ENCODE measurements at regions not wholly inside any gene's neighbourhood (a gene's known extent, or its start where the extent isn't known, plus 50 kb on each side); places are given as distances from the start of the nearest gene placed in this dataset.
A peak's percentile ranks its signal among the peaks of the same experiment; 100 is the strongest.

DNA sequence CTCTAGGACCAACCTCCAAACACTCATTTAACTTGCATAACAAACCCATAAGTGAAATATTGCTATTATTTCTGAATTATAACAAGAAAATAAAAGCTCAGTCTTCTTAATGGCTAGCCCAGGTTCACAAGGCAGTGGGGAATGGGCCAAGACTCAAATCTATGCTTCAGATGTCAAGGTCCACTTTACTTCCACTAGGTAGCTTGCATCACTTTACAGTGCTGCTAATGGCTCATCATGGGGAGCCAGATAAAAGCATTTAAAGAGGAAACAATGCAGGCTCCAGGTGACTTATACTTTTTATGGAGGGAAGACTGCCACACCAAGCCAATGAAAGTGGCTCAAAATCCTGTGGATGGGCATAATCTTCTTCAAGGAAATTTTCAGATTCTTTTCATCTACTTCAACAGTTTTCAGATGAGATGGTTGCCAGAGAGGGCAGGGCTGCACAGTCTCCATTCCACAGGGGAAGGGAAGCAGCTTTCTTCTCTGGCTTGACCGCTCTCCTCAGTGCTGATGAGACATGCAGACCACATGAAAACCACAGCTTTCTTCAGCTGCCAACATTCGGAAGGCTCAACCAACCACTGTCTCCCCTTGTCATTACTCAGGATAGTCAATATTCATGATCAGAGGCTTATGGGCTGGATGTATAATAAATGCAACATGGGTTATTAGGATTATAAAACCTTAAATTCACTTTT is 361.9 kb upstream of the MEX3C start:
- TF ChIP-seq, protein P1, sequence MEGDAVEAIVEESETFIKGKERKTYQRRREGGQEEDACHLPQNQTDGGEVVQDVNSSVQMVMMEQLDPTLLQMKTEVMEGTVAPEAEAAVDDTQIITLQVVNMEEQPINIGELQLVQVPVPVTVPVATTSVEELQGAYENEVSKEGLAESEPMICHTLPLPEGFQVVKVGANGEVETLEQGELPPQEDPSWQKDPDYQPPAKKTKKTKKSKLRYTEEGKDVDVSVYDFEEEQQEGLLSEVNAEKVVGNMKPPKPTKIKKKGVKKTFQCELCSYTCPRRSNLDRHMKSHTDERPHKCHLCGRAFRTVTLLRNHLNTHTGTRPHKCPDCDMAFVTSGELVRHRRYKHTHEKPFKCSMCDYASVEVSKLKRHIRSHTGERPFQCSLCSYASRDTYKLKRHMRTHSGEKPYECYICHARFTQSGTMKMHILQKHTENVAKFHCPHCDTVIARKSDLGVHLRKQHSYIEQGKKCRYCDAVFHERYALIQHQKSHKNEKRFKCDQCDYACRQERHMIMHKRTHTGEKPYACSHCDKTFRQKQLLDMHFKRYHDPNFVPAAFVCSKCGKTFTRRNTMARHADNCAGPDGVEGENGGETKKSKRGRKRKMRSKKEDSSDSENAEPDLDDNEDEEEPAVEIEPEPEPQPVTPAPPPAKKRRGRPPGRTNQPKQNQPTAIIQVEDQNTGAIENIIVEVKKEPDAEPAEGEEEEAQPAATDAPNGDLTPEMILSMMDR (IDR thresholded peaks at IDR 0.05; ENCODE audit: low read depth, low read length) = no peak
- Histone ChIP-seq H3K27me3 (no peaks in the 10 kb centered on the region), H3K4me1 (ENCODE audit: low read depth) (no peaks in the 10 kb centered on the region), H3K27ac (no peak overlapping the region), H3K9me3 (ENCODE audit: low read depth) (no peaks in the 10 kb centered on the region), H3K36me3 (no peaks in the 10 kb centered on the region), H3K4me3 (no peak overlapping the region)
- peak in 1 of 2 donors; percentile 29 for DNase-seq (ENCODE audit: low read depth in 1 of 2, low spot score in 1 of 2)

GRCh38 chr18:51559902-51560287 is 362.4 kb upstream of the MEX3C start:
- H3K4me1 ChIP-seq (ENCODE audit: low read depth) = no peaks in the 10 kb centered on the region
- H3K36me3 ChIP-seq = no peaks in the 10 kb centered on the region
- peak in 1 of 2 donors; percentile 27 for DNase-seq (ENCODE audit: low read depth in 1 of 2, low spot score in 1 of 2)
- H3K27ac ChIP-seq = no peak overlapping the region
- TF ChIP-seq, protein P1 (IDR thresholded peaks at IDR 0.05; ENCODE audit: low read depth, low read length) = peak; percentile 26
- H3K27me3 ChIP-seq = no peaks in the 10 kb centered on the region
- H3K9me3 ChIP-seq (ENCODE audit: low read depth) = no peaks in the 10 kb centered on the region
- H3K4me3 ChIP-seq = no peak overlapping the region

DNA sequence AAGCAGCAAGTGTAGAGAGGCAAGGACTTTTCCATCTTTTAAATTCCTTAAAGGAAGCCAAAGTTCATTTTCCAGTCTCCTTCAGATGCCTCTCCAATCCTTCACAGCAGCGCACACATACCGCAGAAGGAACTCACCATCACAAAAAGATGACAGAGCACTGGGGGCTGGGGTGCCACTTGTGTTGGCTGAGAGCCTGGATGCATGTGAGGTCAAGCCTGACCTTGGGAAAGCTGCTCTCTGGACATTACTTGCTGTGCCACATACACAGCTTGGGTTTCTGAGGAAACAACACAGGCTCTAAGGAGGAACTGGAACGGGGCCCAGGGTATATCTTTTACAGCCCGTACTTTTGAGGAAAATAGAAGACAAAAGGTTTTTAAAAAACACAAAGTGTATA is 364.3 kb upstream of the MEX3C start:
- TF ChIP-seq, protein P1 (IDR thresholded peaks at IDR 0.05; ENCODE audit: low read depth, low read length) = no peak
- H3K9me3 ChIP-seq (ENCODE audit: low read depth) = no peaks in the 10 kb centered on the region
- no peak overlapping the region for H3K4me3 ChIP-seq
- no peak overlapping the region for H3K27ac ChIP-seq
- no peaks in the 10 kb centered on the region for H3K27me3 ChIP-seq
- DNase-seq (ENCODE audit: low read depth in 1 of 2, low spot score in 1 of 2) = peak; percentile 12 to 22
- H3K4me1 ChIP-seq (ENCODE audit: low read depth) = no peaks in the 10 kb centered on the region
- no peaks in the 10 kb centered on the region for H3K36me3 ChIP-seq

- H3K4me3 ChIP-seq = no peak overlapping the region
- no peak for DNase-seq (ENCODE audit: low read depth in 1 of 2, low spot score in 1 of 2)
These were observed 365.4 kb upstream of the MEX3C start for GRCh38 chr18:51562866-51563265.

DNA sequence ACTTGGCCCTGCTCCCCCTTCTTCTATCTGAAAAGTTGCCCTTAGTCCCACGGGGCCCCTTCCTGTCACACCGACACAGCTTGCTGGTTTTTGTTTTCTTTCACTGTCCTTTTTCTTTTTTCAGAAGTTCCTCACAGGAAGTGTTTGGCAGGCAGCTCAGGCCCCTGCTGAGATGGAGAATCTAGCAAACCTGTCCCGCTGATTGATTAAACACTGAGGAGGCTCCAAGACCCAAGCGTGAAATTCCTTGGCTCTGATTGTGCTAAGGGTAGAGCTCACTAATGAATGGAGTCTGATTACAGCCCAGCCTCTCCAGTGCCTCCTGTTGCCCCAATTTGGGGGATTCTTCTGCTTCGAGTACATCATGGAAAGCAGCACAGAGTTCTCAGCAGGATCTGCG is 365.9 kb upstream of the MEX3C start:
- TF ChIP-seq, protein P1 (IDR thresholded peaks at IDR 0.05; ENCODE audit: low read depth, low read length) = no peak
- Histone ChIP-seq H3K4me3 (no peak overlapping the region), H3K27me3 (no peaks in the 10 kb centered on the region), H3K4me1 (ENCODE audit: low read depth) (no peaks in the 10 kb centered on the region), H3K36me3 (no peaks in the 10 kb centered on the region), H3K27ac (no peak overlapping the region), H3K9me3 (ENCODE audit: low read depth) (no peaks in the 10 kb centered on the region)
- DNase-seq (ENCODE audit: low read depth in 1 of 2, low spot score in 1 of 2) = no peak

More at GRCh38 chr18:51562866-51563265, 365.4 kb upstream of the MEX3C start:
- TF ChIP-seq, protein P1 (IDR thresholded peaks at IDR 0.05; ENCODE audit: low read depth, low read length) = no peak
- Histone ChIP-seq H3K36me3 (no peaks in the 10 kb centered on the region), H3K9me3 (ENCODE audit: low read depth) (no peaks in the 10 kb centered on the region), H3K27me3 (no peaks in the 10 kb centered on the region), H3K27ac (no peak overlapping the region), H3K4me1 (ENCODE audit: low read depth) (no peaks in the 10 kb centered on the region)
